Fibroblast of skin of right quadriceps (primary cell): ENCODE measurements at regions not wholly inside any gene's neighbourhood (a gene's known extent, or its start where the extent isn't known, plus 50 kb on each side); places are given as distances from the start of the nearest gene placed in this dataset.
"Not testable (repeated sequence)": the region's sequence is repeated elsewhere in the genome, so short reads cannot be mapped to it uniquely, and the experiment has no call there.

Experiments
- DNase-seq: peaks from one replicate; pipeline ENCODE4 v3.0.0-alpha.2; 2013

DNA sequence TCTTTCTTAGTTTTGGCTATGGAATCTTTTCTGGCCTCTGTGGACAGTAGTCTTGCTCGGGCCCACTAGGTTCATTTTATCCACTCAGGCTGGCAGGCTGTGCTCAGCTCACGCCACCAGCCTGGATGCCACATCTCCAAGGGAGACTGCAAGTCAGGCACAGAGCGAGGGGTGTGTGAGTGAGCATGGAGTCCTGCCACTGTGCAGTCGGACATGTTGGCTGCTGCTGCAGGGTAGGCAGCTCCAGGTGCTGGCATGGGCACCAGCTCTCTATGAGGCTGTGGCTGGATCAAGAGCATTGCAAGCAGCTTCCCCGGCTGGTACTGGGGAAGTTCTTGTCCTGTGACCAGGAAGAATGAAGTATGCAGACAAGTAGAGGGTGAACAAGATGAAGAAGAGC is 158.9 kb downstream of the PCTP start:
- DNase-seq = no peak

DNA sequence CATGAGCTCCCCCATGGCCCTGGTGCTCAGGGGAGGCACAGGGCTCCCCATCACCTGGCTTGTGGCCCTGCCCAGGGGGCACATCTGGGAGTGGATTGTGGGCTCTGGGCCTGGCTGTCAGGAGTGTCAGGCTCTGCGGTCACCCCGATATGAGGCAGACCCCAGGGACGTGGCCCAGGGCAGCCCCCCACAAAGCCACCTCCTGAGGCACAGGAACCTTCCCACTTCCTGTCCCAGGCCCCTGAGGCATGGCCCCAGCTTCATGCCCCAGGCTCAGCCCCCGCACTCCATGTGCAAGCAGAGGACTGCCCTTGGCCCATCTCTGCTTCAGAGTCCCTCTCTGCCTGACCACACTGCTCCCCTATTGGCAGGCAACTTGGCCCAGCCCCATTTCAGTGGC is 160.3 kb downstream of the PCTP start:
- DNase-seq = no peak

DNA sequence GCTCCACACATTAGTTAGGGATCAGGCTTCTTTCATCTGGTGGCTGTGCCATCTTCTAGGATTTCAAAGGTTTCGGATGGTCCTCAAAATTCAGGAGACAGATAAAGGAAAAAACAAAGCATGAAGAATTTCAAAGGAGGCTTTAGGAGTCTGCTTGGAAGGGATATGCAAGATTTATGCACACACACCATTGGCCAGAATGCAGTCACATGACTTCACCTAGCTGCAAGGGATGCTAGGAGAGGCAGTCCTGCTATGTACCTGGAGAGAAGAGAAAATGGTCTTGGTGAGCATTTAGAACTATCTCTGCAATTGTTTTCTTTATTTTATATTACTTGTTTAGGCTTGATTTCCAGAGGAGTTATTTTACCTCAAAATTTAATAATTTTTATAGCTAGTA is 174.6 kb downstream of the PCTP start:
- DNase-seq = no peak

DNA sequence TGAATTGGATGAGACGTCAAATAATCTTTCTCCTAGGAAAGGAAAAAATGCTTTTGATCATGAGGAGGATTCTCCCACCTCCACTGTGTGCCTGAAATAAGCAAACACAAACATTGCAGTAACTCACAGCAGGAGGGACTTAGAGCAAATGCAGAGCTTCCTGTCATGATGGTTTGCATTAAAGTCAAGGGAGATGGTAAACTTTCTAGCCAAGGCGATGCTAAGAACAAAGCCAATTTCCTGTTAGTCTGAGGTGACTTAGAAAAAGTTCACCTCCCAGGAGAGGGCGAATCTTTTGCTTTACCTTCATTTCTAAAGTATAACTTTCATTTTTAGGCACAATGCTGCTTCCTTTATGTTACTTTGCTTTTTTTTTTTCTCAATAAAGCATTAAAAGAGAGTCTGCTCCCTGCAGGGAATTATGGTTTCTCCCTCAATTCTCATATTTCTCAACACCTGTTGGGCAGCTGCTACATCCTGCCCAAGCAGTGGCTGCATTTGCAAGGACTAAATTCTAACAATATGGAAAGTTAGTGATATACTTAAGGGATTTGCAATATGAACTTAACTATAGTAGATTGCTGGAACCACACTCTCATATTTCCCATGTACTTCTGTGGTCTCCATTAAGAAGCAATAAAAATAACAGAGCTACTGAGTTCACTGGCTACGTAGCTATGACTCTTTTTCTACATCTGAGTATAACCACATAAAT is 175.6 kb downstream of the PCTP start:
- DNase-seq = no peak

DNA sequence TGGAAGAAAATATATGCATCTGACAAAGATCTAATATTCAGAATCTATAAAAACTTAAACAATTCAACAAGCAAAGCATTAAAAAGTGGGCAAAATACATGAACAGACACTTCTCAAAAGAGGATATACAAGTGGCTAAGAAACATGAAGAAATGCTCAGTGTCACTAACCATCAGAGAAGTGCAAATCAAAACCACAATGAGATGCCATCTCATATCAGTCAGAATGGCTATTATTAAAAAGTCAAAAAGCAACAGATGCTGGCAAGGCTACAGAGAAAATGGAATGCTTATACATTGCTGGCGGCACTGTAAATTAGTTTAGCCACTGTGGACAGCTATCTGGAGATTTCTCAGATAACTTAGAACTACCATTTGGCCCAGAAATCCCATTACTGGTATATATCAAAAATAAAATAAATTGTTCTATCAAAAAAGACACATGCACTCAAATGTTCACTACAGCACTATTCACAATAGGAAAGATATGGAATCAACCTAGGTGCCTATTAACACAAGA is 179.5 kb downstream of the PCTP start:
- DNase-seq = no peak

DNA sequence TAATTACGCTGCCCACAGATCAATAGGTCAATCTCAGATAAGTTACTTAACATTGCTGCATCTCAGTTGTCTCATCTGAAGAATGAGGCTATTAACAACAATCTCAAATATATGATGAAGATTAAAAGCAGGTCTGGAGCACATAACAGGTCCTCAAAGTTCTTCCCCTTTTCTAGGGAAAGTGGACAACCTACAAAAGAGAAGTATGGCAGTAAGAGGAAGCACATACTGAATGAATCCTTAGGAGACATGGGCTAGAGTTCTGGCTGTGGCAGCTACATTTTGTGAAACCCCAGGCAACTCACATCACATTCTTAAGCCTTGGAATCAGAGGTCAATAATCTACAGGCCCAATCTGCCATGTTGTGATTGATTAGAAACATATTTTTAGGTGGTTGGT is 180.6 kb downstream of the PCTP start:
- no peak for DNase-seq

DNA sequence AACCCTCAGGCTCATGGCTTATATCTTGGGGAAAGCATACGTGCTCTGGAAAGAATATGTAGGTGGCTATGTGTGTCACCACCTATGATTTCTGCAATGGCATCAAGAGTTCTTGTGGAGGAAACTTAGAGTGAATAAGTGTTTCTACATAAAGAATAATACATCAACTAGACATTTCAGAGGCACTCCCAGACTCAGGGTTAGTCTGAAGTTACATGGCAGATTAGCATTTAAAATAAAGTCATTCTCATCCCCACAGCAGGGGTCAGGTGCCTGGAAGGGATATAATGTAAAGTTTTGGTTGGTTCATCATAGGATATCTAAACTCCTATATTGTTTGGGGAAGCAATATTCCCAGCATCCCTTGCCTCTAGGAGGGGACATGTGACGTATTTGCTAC is 182.1 kb downstream of the PCTP start:
- no peak for DNase-seq

DNA sequence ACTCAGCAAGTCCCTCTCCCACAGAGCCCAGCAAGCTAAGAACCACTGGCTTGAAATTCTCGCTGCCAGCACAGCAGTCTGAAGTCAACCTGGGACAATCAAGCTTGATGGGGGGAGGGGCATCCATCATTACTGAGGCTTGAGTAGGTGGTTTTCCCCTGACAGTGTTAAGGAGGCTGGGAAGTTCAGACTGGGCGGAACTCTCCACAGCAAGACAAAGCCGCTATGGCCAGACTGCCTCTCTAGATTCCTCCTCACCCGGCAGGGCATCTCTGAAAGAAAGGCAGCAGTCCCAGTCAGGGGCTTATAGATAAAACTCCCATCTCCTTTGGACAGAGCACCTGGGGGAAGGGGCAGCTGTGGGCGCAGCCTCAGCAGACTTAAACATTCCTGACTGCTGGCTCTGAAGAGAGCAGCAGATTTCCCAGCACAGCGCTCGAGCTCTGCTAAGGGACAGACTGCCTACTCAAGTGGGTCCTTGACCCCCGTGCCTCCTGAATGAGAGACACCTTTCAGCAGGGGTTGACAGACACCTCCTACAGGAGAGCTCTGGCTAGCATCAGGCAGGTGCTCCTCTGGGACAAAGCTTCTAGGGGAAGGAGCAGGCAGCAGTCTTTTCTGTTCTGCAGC is 188.4 kb downstream of the PCTP start:
- not testable (repeated sequence) for DNase-seq

DNA sequence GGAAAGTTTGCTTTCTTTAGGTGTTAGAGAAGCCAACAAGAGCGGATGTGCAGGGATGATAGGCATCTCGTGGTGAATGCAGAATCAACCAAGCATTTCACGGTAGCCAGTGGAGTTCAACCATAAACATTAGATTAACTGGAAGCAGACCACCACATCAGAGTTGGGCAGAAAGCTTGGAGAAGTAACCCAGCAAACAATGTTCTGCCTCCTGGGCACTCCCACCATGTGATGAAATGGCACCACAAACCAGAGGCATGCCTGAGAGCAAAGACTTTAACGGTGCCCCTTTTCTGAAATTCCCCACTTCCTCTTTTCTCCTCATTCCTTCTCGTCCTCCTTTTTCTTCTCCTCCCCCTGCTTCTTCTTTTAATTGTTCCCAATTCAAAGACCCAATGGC is 193.5 kb upstream of the ANKFN1 start:
- DNase-seq = no peak

DNA sequence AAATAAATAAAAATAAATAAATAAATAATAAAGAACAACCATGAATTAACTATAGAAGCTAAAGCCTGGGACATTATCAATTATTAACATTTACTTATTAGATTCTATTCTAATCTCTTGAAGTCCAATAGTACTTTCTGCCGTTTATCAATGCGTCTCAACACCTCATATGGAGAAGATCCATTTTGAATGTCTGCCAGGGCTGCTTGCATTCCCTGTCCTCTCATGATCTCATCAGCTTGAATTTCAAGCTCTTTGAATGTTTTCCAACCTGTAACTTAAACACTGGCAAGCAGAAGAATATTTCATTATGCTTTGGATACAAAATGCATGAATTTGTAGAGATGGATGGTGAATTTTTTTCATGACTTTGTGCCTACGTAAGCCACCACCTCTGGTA is 191.9 kb upstream of the ANKFN1 start:
- no peak for DNase-seq

DNA sequence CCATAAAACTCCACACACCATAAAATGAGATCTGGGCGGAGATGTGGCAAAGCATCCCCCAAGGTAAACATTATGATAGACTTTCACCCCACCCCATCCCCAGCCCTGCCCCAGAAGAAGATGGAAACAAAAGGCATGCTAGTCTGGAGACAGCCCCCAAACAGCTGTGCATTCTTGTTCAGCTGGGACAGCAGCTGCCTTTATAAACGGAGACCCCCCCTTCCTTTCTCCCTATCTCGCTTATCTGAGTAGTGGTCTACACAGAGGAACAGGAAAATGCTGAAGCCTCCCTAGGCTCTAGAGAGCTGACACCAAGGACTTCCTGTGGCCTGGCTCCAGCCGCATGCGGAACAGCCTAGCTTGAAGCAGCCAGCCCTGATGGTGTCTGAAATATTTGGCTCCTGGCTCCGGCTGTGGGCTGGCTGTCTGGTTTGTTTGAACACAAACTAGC is 190.3 kb upstream of the ANKFN1 start:
- DNase-seq = no peak

DNA sequence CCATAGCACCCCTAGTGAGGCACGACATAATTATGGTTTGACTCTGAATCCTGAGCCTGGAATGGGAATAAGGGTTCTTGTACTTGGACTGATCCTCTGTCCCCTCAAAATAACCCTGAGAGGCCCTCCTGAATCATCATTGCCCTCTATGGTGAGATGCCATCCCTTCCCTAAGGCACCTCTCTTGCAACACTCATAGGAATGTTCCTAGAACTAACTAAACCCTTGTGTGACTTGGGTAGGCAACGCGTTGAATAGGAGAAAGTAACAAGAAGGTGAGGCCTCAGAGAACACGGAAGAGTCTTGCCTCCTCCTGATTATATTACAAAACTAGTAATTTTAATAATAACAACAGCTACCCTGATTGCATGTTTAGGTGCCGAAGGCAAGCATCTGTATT is 189.1 kb upstream of the ANKFN1 start:
- no peak for DNase-seq

DNA sequence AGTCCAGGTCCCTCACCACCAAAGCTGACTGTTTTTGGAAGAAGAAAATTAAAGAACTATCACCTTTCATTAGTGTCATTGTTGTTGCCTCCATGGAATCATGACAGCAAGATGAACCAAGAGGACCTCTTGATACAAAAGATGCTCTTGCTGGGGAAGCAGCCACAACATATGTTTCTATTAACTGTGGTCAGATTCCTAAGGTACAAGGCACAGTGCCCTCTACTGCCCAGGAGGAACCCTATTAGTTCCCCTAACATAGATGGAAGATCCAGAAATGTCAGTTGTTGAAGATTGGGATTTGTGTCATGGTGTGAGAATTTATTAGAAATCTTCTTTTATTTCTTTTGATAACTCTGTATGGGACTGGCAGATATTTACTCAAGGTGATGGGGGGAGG is 188.2 kb upstream of the ANKFN1 start:
- no peak for DNase-seq

DNA sequence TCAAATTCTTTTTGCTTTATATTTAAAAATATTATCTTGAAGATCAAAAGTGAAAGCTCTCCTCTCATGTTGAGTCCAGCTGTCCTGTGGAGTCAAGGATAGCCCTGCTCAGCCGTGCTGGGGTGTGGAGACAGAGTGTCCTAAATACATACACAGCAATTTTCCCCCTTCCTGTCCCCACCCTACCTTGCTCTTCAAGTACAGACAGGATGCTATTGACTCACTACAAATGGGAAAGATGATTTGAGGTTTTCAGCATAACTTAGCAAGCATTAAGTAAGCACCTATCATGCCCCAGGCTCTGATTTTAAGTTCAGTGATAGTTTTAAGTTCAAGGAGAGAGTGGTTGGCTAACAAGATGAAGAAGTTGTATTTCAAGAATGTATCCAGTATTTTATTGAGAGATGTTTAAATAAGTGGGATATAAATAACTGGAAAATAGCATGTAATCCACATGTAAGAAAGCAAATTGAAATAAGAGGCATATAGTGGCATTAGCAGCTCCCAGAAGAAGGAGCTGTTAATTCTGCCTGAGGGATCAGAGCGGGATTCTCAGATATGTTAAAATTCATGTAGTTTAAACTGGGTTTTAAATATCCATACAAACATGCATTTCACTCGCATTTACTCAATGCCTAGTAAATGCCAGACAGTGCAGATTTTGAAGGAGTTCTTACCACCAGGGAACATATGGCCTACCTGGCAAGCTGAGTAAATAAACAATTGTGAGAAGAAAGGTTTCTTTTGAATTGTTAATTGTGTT is 183.5 kb upstream of the ANKFN1 start:
- DNase-seq = no peak

DNA sequence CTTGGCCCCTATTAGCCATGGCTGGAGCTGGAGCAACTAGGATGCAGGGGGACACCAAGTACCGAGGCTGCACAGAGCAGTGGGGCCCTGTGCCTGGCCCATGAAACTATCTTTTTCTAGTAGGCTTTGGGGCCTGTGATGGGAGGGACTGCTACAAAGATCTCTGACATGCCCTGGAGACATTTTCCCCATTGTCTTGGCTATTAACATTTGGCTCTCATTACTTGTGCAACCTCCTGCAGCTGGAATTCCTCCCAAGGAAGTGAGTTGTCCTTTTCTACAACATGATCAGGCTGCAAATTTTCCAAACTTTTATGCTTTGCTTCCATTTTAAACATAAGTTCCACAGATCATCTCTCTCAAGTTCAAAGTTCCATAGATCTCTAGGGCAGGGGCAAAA is 174.7 kb upstream of the ANKFN1 start:
- DNase-seq = no peak

DNA sequence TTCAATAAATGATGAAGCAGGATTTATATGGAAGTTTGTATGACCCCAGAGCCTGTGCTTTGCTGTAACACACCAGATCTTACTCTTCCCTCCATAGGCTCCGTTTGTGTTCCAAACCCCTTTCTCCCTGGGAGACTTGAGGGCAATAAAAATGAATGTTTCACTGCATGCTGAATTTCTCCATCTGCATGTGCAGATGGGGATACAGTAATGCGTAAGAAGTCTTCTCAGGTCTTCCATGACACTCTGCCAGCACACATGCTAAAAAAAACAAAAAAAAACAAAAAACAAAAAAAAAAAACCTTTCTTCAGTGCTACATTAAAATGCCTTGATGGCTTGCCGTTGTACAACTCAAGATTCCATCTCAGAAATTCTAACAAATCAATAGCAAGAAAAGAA is 170.2 kb upstream of the ANKFN1 start:
- no peak for DNase-seq

DNA sequence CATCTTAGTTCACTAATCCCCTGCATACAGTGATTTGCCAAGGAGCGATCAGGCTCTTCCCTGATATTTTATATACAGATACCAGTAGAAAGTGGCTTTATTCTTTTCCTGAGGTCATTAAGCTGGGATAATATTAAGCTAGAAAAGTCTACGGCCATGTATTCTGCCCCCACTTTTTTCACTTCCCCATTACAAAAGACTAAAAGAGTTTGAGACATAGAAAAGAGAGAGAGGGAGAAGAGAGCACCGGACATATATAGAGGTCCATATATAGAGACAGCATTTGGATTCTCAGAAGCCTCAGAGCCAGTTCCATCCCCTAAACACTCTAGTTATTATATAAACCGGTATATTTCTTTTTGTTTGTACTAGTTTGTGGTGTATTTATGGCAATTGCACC is 166.5 kb upstream of the ANKFN1 start:
- no peak for DNase-seq

DNA sequence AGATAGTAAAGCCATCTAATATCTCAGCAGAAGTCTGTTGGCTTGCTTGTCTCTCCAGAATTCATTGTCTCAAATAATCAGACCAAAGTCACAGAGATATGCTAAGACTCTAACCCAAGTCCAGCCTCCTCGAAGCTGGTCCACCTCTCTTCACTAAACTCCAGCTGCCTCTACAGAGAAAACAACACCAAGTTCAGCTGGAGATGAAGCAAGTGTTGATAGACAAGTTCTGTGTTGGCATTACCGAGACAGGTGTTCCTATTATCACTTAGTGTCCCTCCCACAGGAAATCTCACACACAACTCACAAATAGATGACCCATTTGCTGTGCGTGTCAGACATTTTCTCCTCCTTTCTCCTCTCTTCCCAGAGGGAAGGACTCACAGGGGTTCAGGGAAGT is 164.4 kb upstream of the ANKFN1 start:
- DNase-seq = no peak

DNA sequence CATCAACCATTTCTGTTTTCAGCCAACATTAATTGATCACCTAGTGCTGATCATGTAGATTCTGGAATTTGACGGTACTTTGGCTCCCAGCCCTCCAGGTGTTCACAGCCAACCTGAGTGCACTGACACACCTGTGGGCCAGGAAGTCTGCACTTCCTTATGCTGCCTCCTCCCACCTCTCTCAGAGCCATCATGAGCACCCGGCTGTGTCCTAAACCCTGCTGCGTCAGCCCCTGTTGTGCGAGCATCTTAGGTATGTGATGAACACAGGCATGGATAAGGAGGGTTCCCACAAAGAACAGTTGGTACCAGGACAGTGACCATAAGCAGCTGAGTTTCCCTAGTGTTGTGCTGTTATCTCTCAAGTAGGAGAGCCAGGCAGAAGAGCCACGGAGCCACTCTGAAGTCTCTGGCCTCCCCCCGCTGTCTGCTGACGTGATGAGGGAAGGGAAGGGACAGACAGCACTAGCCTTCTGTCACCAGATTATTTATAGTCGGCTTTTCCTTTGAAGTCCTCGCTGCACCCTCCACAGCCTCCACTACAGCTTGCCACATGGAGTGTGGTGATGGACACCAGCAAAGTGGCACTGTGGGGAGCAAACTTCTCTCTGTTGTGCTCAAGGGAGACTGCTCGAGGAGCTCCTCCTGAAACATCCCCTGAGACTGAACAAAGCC is 162.8 kb upstream of the ANKFN1 start:
- DNase-seq = no peak

DNA sequence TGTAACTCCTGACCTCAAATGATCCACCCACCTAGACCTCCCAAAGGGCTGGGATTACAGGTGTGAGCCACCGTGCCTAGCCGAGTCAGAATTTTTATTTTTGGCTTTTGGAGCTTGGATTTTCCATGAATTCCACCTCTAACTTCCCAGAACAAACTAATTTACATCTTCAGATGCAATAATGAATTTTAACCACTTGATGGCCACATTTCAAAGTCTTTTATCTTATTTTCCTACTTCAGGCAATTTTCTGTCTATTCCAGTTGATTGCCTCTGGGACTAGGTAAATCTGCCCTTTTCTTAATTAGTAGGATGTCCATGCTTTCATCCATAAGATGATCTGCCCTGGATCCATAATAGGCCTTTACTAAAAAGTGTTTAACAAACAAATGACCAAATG is 156.4 kb upstream of the ANKFN1 start:
- peak; percentile 2 for DNase-seq

DNA sequence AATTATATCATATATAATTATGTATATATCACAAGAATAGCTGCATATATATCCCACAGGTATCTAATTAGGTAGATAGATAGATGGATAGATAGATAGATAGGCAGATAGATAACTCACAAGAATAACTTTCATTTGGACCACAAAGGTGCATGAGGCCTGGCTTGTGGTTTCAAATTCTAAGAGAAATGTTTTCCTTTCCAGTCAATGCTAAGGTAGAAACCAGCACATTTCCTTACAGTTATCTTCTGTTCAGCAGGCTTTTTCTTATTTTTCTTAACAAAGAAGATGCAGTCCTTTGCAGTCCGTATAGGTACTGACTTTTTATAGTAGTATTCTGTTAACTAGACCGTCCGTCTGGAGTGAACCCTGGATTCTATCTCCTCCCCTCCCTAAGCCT is 152.9 kb upstream of the ANKFN1 start:
- no peak for DNase-seq

DNA sequence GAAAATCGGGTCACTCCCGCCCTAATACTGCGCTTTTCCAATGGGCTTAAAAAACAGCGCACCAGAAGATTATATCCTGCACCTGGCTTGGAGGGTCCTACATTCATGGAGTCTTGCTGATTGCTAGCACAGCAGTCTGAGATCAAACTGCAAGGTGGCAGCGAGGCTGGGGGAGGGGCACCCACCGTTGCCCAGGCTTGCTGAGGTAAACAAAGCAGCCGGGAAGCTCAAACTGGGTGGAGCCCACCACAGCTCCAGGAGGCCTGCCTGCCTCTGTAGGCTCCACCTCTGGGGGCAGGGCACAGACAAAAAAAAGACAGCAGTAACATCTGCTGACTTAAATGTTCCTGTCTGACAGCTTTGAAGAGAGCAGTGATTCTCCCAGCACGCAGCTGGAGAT is 150.6 kb upstream of the ANKFN1 start:
- DNase-seq = not testable (repeated sequence)
